Neural cell (in vitro differentiated cells): ENCODE measurements at regions not wholly inside any gene's neighbourhood (a gene's known extent, or its start where the extent isn't known, plus 50 kb on each side); places are given as distances from the start of the nearest gene placed in this dataset.

Source experiments
- H2AFZ ChIP-seq: fragments of 200-600, 300-800 bp; sonication (generic), shearing (Covaris generic); 2 replicates; pipeline ENCODE4 v1.6.0; 2014; ENCODE audit warnings: low read depth, mild to moderate bottlenecking, antibody characterized with exemption, low read length, moderate library complexity
- H3F3A ChIP-seq: fragments of 200-600 bp; shearing (Covaris generic); 2 replicates; pipeline ENCODE4 v1.6.1; 2016; ENCODE audit warnings: mild to moderate bottlenecking, moderate library complexity, mixed read lengths, antibody characterized with exemption, low read length; ENCODE audit not compliant: insufficient read depth, poor library complexity, severe bottlenecking
- H3K27ac ChIP-seq: fragments of 200-600, 300-800 bp; sonication (generic), shearing (Covaris generic); 2 replicates; pipeline ENCODE4 v1.5.1; 2014; ENCODE audit warnings: mild to moderate bottlenecking, low read length, moderate library complexity
- H3K27me3 ChIP-seq: fragments of 300-800, 200-600 bp; sonication (generic), shearing (Covaris generic); 2 replicates; pipeline ENCODE4 v1.6.0; 2014; ENCODE audit warnings: mild to moderate bottlenecking, low read depth, low read length, moderate library complexity; ENCODE audit not compliant: insufficient read depth
- H3K36me3 ChIP-seq: fragments of 300-800, 200-600 bp; sonication (generic), shearing (Covaris generic); 2 replicates; pipeline ENCODE4 v1.5.1; 2014; ENCODE audit warnings: mild to moderate bottlenecking, antibody characterized with exemption, low read length, moderate library complexity; ENCODE audit not compliant: insufficient read depth
- H3K4me2 ChIP-seq: fragments of 300-800, 200-600 bp; sonication (generic), shearing (Covaris generic); 2 replicates; pipeline ENCODE4 v1.6.0; 2014; ENCODE audit warnings: mild to moderate bottlenecking, low read length
- H3K4me3 ChIP-seq: fragments of 300-800, 200-600 bp; sonication (generic), shearing (Covaris generic); 2 replicates; pipeline ENCODE4 v1.5.1; 2014; ENCODE audit warnings: mild to moderate bottlenecking, low read length, moderate library complexity
- H3K79me2 ChIP-seq: fragments of 200-600 bp; shearing (Covaris generic); replicated peaks from 2 replicates; pipeline ENCODE4 v1.6.0; 2014; ENCODE audit warnings: mild to moderate bottlenecking, low read length, moderate library complexity; ENCODE audit not compliant: insufficient read depth
- H3K9ac ChIP-seq: fragments of 300-800, 200-600 bp; sonication (generic), shearing (Covaris generic); 2 replicates; pipeline ENCODE4 v1.6.1; 2016; ENCODE audit warnings: mild to moderate bottlenecking, low read length, mixed read lengths
- H3K9me2 ChIP-seq: fragments of 200-600 bp; shearing (Covaris generic); 2 replicates; pipeline ENCODE4 v1.6.1; 2016; ENCODE audit warnings: mild to moderate bottlenecking, low read length, mixed read lengths; ENCODE audit not compliant: insufficient read depth
- H3K9me3 ChIP-seq: fragments of 200-600, 300-800 bp; sonication (generic), shearing (Covaris generic); 2 replicates; pipeline ENCODE4 v1.6.1; 2016; ENCODE audit warnings: mild to moderate bottlenecking, mixed run types, low read length, moderate library complexity, mixed read lengths
- H4K20me1 ChIP-seq: fragments of 200-600 bp; shearing (Covaris generic); 2 replicates; pipeline ENCODE4 v1.6.1; 2016; ENCODE audit warnings: mild to moderate bottlenecking, mixed run types; ENCODE audit not compliant: insufficient read depth
- CTCF ChIP-seq: fragments of 450-650 bp; IDR thresholded peaks from 2 replicates; pipeline ENCODE4 v1.5.1; 2014; ENCODE audit warnings: antibody characterized with exemption, mild to moderate bottlenecking, moderate library complexity; ENCODE audit not compliant: poor library complexity, severe bottlenecking
- EP300 ChIP-seq: fragments of 450-650 bp; conservative IDR thresholded peaks from 2 replicates; pipeline ENCODE4 v1.6.1; 2014; ENCODE audit warnings: antibody characterized with exemption, mild to moderate bottlenecking, moderate library complexity; ENCODE audit not compliant: poor library complexity, severe bottlenecking
- EZH2 ChIP-seq: fragments of 200-600, 300-800 bp; shearing (Covaris generic), sonication (generic); IDR thresholded peaks from 2 replicates; pipeline ENCODE4 v1.6.1; 2014; ENCODE audit warnings: antibody characterized with exemption, low read length, borderline replicate concordance, mild to moderate bottlenecking; ENCODE audit not compliant: insufficient read depth, poor library complexity, severe bottlenecking
- MXI1 ChIP-seq: fragments of 450-650 bp; conservative IDR thresholded peaks from 2 replicates; pipeline ENCODE4 v1.6.1; 2014; ENCODE audit warnings: antibody characterized with exemption, mild to moderate bottlenecking; ENCODE audit not compliant: poor library complexity, severe bottlenecking
- POLR2AphosphoS5 ChIP-seq: IDR thresholded peaks from 2 replicates; pipeline ENCODE4 v1.6.1; 2012
- RAD21 ChIP-seq: fragments of 450-650 bp; conservative IDR thresholded peaks from 2 replicates; pipeline ENCODE4 v1.6.1; 2014; ENCODE audit warnings: antibody characterized with exemption, mild to moderate bottlenecking, moderate library complexity
- REST ChIP-seq: IDR thresholded peaks from 2 replicates; pipeline ENCODE4 v1.6.1; 2012; ENCODE audit warnings: borderline replicate concordance
- SMC3 ChIP-seq: fragments of 450-650 bp; conservative IDR thresholded peaks from 2 replicates; pipeline ENCODE4 v1.6.1; 2014; ENCODE audit warnings: antibody characterized with exemption, mild to moderate bottlenecking, moderate library complexity; ENCODE audit not compliant: poor library complexity
- TAF1 ChIP-seq: IDR thresholded peaks from 2 replicates; pipeline ENCODE4 v1.6.1; 2012; ENCODE audit warnings: low read depth

- Histone ChIP-seq H3K9me2 (no peaks in the 10 kb centered on the region), H3K36me3 (no peaks in the 10 kb centered on the region), H3K27me3 (no peaks in the 10 kb centered on the region), H3K9ac (no peak overlapping the region), H4K20me1 (no peaks in the 10 kb centered on the region), H3K27ac (no peak overlapping the region), H3F3A (no peaks in the 10 kb centered on the region), H3K9me3 (no peaks in the 10 kb centered on the region), H3K4me3 (no peak overlapping the region), H3K79me2 (no peaks in the 10 kb centered on the region), H2AFZ (no peak overlapping the region), H3K4me2 (no peak overlapping the region)
- TF ChIP-seq TAF1 (no peak), CTCF (no peak), SMC3 (no peak), EZH2 (no peak), EP300 (no peak), MXI1 (no peak), POLR2AphosphoS5 (no peak), REST (no peak), RAD21 (no peak)
Measured at GRCh38 chr3:153855772-153856171, 265.4 kb upstream of the ARHGEF26 start.

GRCh38 chr3:153856932-153857331 is 264.3 kb upstream of the ARHGEF26 start:
- no peaks in the 10 kb centered on the region for H3K79me2 ChIP-seq
- H3F3A ChIP-seq, result no peaks in the 10 kb centered on the region
- no peak overlapping the region for H3K4me2 ChIP-seq
- no peak overlapping the region for H3K4me3 ChIP-seq
- no peaks in the 10 kb centered on the region for H4K20me1 ChIP-seq
- no peak overlapping the region for H3K27ac ChIP-seq
- no peaks in the 10 kb centered on the region for H3K27me3 ChIP-seq
- no peaks in the 10 kb centered on the region for H3K9me2 ChIP-seq
- H3K36me3 ChIP-seq, result no peaks in the 10 kb centered on the region
- no peak overlapping the region for H3K9ac ChIP-seq
- no peak overlapping the region for H2AFZ ChIP-seq
- H3K9me3 ChIP-seq, result no peaks in the 10 kb centered on the region
- TF ChIP-seq MXI1, result no peak
- TF ChIP-seq REST, result no peak
- no peak for TF ChIP-seq EZH2
- no peak for TF ChIP-seq SMC3
- no peak for TF ChIP-seq CTCF
- no peak for TF ChIP-seq TAF1
- TF ChIP-seq POLR2AphosphoS5, result no peak
- TF ChIP-seq RAD21, result no peak
